Left lung (tissue), 4 donors: ENCODE measurements at regions not wholly inside any gene's neighbourhood (a gene's known extent, or its start where the extent isn't known, plus 50 kb on each side); places are given as distances from the start of the nearest gene placed in this dataset.

Source experiments
- ATAC-seq: fragments of 200-7000 bp; cut with Tn5 transposase; one replicate; pipeline ENCODE4 v1.9.1; 2020; ENCODE audit warnings: moderate library complexity
- DNase-seq, 4 donors: peaks; one replicate each; pipeline ENCODE4 v3.0.0-alpha.2; 2013 to 2020
- H3K27ac ChIP-seq, 2 donors: fragments of 200-600 bp; sonication (generic) in 1 of 2; one replicate each; pipeline versions ENCODE4 v1.5.0 to v1.8.0; 2020 to 2021
- H3K27me3 ChIP-seq, 2 donors: fragments of 200-600 bp; sonication (generic) in 1 of 2; one replicate each; pipeline versions ENCODE4 v1.5.0 to v1.8.0; 2020 to 2021
- H3K36me3 ChIP-seq, 2 donors: fragments of 200-600 bp; sonication (generic) in 1 of 2; one replicate each; pipeline versions ENCODE4 v1.5.0 to v1.8.0; 2020 to 2021
- H3K4me1 ChIP-seq, 2 donors: fragments of 200-600 bp; one replicate each; pipeline ENCODE4 v1.8.0; 2021
- H3K4me3 ChIP-seq, 2 donors: fragments of 200-600 bp; sonication (generic) in 1 of 2; one replicate each; pipeline versions ENCODE4 v1.5.0 to v1.8.0; 2020 to 2021; ENCODE audit warnings: mild to moderate bottlenecking in 1 of 2
- H3K9me3 ChIP-seq, 2 donors: fragments of 200-600 bp; sonication (generic) in 1 of 2; one replicate each; pipeline versions ENCODE4 v1.5.0 to v1.8.0; 2020 to 2021
- CTCF ChIP-seq, 2 donors: fragments of 200-600 bp; sonication (generic) in 1 of 2; IDR thresholded peaks; one replicate each; pipeline versions ENCODE4 v1.5.0 to v1.8.0; 2021; ENCODE audit warnings: antibody characterized with exemption in 2 of 2
- intact Hi-C, 2 donors: fragments of 100-400 bp; cut with DNase I; formaldehyde crosslinking; loops; one replicate each; pipeline versions ENCODE4 v1.11.2 to v1.14.2; 2022
- donor health status: DM: no; HTN: yes; CAD: no.
- donor health status: DM: no; HTN: no; CAD: no.

DNA sequence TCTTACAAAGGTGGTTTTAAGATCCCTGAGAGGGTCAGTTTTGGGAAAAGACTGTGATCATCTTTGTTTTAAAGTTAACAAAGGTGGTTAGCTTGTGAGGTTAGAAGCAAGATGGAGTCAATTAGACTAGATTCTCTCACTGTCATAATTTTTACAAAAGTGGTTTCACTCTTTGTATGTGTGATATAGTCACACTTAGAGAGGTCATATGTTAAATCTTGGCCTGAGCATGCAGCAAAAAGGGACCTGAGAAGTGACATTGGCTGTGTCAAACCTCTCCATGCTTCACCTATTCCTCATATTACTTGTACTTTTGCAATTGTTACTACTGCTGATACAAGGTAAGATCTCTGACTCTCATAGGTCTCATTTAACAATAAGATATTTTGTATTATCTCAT is 368.0 kb downstream of the TBC1D32 start:
- intact Hi-C loops, result no loop called here
- no peak for DNase-seq
- ATAC-seq, result no peak
- Histone ChIP-seq H3K27me3 (no peaks in the 10 kb centered on the region), H3K27ac (no peak overlapping the region), H3K4me3 (no peak overlapping the region), H3K36me3 (no peaks in the 10 kb centered on the region), H3K9me3 (peaks cover 0 to 2% of the 10 kb centered on the region in 2 donors), H3K4me1 (no peaks in the 10 kb centered on the region)
- no peak for TF ChIP-seq CTCF (IDR thresholded peaks at IDR 0.05)

- Histone ChIP-seq H3K27me3 (no peaks in the 10 kb centered on the region), H3K27ac (no peak overlapping the region), H3K36me3 (no peaks in the 10 kb centered on the region), H3K4me3 (no peak overlapping the region), H3K9me3 (peaks cover 0 to 2% of the 10 kb centered on the region in 2 donors), H3K4me1 (no peaks in the 10 kb centered on the region)
- no peak for ATAC-seq
- no peak for TF ChIP-seq CTCF (IDR thresholded peaks at IDR 0.05)
- no peak for DNase-seq
- intact Hi-C loops, result no loop called here
Observed at GRCh38 chr6:120965814-120966213, 368.5 kb downstream of the TBC1D32 start.

GRCh38 chr6:120960761-120961160 is 373.5 kb downstream of the TBC1D32 start:
- intact Hi-C loops, result no loop called here
- no peaks in the 10 kb centered on the region for H3K27me3 ChIP-seq
- no peaks in the 10 kb centered on the region for H3K9me3 ChIP-seq
- no peaks in the 10 kb centered on the region for H3K4me1 ChIP-seq
- H3K27ac ChIP-seq, result no peak overlapping the region
- TF ChIP-seq CTCF (IDR thresholded peaks at IDR 0.05), result no peak
- H3K36me3 ChIP-seq, result no peaks in the 10 kb centered on the region
- no peak for ATAC-seq
- DNase-seq, result no peak
- H3K4me3 ChIP-seq, result no peak overlapping the region

DNA sequence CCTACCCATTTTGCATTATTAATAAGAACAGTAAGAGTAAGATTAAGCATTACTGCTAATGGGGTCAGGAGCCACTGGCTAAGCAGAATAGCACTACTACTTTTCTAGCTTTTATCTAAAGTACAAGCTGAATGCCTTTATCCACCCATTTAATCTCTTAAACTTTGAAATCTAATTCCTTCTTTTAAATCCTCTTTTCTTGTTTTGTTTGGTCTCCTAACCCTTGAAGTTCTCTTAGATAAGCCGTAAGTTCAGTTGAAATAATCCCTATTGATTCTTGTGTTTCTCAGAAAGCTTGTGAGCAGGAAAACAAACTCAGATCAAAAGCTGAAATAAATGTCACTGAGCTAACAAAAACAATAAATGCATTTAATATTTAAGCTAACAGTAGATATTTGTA is 380.2 kb downstream of the TBC1D32 start:
- TF ChIP-seq CTCF (IDR thresholded peaks at IDR 0.05), result no peak
- H3K9me3 ChIP-seq, result no peaks in the 10 kb centered on the region
- intact Hi-C loops, result no loop called here
- H3K36me3 ChIP-seq, result no peaks in the 10 kb centered on the region
- no peaks in the 10 kb centered on the region for H3K4me1 ChIP-seq
- no peaks in the 10 kb centered on the region for H3K27me3 ChIP-seq
- H3K4me3 ChIP-seq, result no peak overlapping the region
- no peak overlapping the region for H3K27ac ChIP-seq
- ATAC-seq, result no peak
- DNase-seq, result no peak

DNA sequence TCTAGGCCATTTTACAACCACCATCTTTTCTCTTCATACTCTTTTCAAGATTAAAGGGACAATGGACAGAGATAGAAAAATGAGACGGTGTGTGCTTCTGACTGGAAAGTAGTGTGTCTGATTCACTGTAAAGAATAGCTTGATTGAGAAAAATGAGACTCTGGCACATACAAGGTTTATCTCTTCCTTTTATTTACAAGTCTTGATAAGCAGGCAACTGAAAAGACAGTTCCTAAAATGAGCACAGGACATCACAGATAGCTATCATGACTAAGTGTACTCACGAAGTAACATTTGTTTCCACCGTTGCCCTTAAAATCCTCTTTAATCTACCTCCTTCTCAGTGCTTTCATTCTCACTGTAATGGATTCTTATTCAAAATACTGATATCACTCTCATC is 383.0 kb downstream of the TBC1D32 start:
- Histone ChIP-seq H3K4me3 (no peak overlapping the region), H3K9me3 (no peaks in the 10 kb centered on the region), H3K36me3 (no peaks in the 10 kb centered on the region), H3K4me1 (no peaks in the 10 kb centered on the region), H3K27me3 (no peaks in the 10 kb centered on the region), H3K27ac (no peak overlapping the region)
- ATAC-seq (no peak), DNase-seq (no peak)
- no peak for TF ChIP-seq CTCF (IDR thresholded peaks at IDR 0.05)
- intact Hi-C loops, result no loop called here
